DMS53 treated with DMSO at 0.1 percent for 48 hours (cell line): ENCODE measurements at regions not wholly inside any gene's neighbourhood (a gene's known extent, or its start where the extent isn't known, plus 50 kb on each side); places are given as distances from the start of the nearest gene placed in this dataset.
"Not testable (repeated sequence)": the region's sequence is repeated elsewhere in the genome, so short reads cannot be mapped to it uniquely, and the experiment has no call there.

Experiments
- DNase-seq: peaks from one replicate; lab custom pipeline; 2025; ENCODE audit not compliant: unreplicated experiment; lab: John Stamatoyannopoulos, UW

GRCh38 chrX:36642052-36642451, 366.1 kb upstream of the FAM47C start:
- no peak for DNase-seq

- DNase-seq = no peak
Measured at GRCh38 chrX:36650622-36651021, 357.5 kb upstream of the FAM47C start.

GRCh38 chrX:36683507-36683906, 324.7 kb upstream of the FAM47C start:
- no peak for DNase-seq

- no peak for DNase-seq
Measured at GRCh38 chrX:36684053-36684452, 324.1 kb upstream of the FAM47C start.

- no peak for DNase-seq
Measured at GRCh38 chrX:36721990-36722389, 286.2 kb upstream of the FAM47C start.

- DNase-seq = no peak
Measured at GRCh38 chrX:36753602-36754001, 254.6 kb upstream of the FAM47C start.

GRCh38 chrX:36787752-36788151, 220.4 kb upstream of the FAM47C start:
- no peak for DNase-seq

DNA sequence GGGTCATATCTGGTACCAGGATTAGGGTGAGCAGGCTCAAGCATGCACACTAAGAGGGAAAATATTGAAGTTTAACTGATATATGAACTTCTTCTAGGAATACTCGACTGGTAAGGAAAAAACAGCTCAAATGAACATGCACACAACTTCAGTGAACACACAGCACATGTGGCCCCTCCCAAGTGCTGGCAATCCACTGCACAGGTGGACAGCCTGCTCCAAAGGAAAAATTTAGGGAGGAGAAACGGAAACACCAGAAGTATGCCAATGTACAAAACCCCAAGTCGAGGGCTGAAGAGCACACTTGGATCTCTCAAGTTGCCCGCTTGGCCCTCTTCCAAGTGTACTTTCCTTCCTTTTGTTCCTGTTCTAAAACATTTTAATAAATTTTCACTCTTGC, 205.0 kb upstream of the FAM47C start:
- no peak for DNase-seq

DNA sequence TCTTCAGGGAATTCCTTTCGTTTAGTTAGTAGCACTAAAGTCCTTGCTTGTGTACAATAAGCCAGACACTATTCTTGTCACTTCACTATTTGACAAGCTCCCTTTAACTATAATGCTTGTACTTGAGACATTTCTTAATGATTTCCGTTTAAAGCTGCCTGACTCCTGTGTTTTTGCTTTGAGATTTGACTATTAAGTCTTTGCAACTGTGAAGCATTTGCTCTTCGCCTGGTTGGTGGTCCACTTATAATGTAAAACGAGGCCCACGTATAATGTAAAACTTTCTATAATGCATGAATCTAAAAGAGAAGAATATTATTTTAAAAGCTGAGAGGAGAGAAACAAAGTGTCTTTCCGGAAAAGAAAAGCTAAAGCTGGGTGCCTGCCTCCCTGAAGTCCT, 204.1 kb upstream of the FAM47C start:
- no peak for DNase-seq

DNA sequence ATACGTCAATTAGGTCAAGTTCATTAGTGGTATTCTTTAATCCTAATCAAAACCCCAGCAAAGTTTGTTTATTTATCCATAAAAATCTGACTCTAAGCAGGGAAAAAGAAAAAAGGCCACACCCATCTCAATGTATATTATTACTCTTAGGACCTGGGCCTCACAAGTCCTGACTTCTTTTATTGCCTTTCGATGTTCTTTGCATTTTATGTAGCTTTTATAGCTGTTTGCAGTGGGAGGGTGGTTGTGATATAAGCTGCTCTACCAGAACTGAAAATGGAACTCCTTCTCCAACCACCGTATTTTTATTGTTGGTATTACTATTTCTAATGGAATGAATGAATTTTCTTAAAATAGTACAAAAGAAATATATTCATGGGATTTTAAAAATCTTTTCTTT, 163.3 kb upstream of the FAM47C start:
- DNase-seq = no peak

- no peak for DNase-seq
Measured at GRCh38 chrX:36847496-36847895, 160.7 kb upstream of the FAM47C start.

DNA sequence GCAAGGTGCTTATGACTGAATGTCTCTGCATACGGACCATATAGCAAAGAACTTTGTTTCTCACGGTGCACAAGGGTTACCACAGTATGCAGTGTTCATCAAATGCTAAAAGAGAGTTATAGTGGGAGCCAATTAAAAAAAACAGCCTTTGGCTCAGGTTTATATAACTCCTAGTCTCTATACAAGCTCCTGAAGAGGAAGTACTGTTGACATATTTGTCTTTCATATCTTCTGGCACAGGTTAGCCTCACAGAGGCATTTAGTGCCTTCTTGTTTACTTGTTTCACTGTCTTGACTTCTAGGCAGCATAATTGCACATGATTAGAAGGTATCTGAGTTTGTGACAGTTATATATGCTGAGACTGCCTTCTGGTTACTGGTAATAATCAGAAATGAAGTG, 158.8 kb upstream of the FAM47C start:
- DNase-seq = peak; percentile 7

- no peak for DNase-seq
Measured at GRCh38 chrX:36856849-36857248, 151.3 kb upstream of the FAM47C start.

GRCh38 chrX:36859231-36859630, 148.9 kb upstream of the FAM47C start:
- no peak for DNase-seq

DNA sequence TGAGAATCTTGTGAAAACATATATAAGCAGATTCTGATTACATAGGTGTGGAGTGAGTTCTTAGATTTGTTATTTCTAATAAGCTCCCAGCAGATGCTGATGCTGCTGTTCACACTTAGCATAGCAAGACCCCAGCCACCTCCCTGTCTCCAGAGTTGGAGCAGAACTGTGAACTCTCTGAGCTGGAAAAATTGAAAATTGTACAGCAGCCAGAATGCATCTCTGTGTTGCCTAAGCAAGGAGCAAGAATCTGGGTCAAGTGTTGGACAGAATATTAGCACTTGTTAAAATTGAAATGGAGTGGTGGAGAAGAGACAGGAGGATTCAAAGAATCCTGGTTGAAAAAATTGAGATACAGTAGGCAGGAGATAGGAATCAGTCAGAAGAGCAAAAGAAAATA, 146.6 kb upstream of the FAM47C start:
- no peak for DNase-seq

DNA sequence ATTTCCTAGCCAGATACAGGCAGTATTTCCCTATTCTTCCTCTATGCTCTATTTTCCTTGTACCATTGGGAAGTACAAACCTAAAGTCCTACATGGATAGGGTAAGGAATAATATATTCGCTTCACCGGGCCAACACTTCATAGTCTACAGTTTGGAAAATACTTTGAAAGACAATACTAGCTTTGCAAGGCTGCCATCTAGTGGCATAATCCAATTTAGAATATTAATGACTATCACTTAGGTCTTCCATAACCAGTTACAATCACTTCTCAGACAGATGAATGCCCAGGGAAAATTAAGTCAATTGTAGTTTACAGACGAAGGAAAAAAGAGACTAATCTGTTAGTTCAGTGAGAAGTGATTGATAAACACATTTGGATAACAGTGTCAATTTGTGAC, 141.0 kb upstream of the FAM47C start:
- peak; percentile 38 for DNase-seq

- no peak for DNase-seq
Measured at GRCh38 chrX:36868592-36868991, 139.6 kb upstream of the FAM47C start.

- no peak for DNase-seq
Measured at GRCh38 chrX:36869457-36869856, 138.7 kb upstream of the FAM47C start.

GRCh38 chrX:36897690-36898089, 110.5 kb upstream of the FAM47C start:
- no peak for DNase-seq

GRCh38 chrX:36898301-36898700, 109.9 kb upstream of the FAM47C start:
- peak; percentile 15 for DNase-seq

DNA sequence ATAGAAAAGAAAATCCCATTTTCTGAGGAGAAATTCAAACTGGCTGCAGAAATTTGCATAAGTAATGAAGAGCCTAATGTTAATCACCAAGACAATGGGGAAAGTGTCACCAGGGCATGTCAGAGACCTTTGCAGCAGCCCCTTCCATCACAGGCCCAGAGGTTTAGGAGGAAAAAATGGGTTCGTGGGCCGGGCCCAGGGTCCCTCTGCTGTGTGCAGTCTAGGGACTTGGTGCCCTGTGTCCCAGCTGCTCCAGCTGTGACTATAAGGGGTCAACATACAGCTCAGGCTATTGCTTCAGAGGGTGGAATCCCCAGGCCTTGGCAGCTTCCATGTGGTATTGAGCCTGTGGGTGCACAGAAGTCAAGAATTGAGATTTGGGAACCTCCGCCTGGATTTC, 103.6 kb upstream of the FAM47C start:
- DNase-seq = not testable (repeated sequence)

- peak; percentile 46 for DNase-seq
Measured at GRCh38 chrX:36908801-36909675, 99.1 kb upstream of the FAM47C start.

DNA sequence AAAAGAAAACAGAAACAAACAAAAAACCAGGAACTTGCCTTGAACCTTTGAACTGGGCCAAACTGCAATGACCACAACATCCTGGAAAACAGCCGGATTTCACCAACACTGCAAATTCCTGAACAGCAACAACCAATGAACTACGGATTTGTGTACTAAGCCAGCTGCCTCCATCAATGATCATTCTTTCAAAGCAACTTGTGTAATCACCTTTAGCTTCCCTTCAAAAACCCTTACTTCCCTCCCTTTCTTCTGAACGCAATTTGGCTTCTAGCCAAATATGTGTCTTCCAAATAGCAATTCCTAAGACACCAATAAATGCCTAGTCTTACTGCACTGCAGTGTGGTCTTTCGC, 98.5 kb upstream of the FAM47C start:
- DNase-seq = no peak
